BE2C (cell line): ENCODE measurements at regions not wholly inside any gene's neighbourhood (a gene's known extent, or its start where the extent isn't known, plus 50 kb on each side); places are given as distances from the start of the nearest gene placed in this dataset.

Experiments used
- DNase-seq: peaks from one replicate; pipeline ENCODE4 v3.0.0-alpha.2; 2020
- H3K27me3 ChIP-seq: fragments of 250-450 bp; sonication (Bioruptor Pico); 2 replicates; pipeline ENCODE4 v1.5.1; 2020; ENCODE audit warnings: mild to moderate bottlenecking
- H3K36me3 ChIP-seq: fragments of 250-450 bp; sonication (Bioruptor Pico); 2 replicates; pipeline ENCODE4 v1.5.1; 2020; ENCODE audit warnings: mild to moderate bottlenecking
- H3K4me1 ChIP-seq: fragments of 250-450 bp; sonication (Bioruptor Pico); 2 replicates; pipeline ENCODE4 v1.5.1; 2020
- H3K4me3 ChIP-seq: 2 replicates; pipeline ENCODE4 v1.5.1; 2011; ENCODE audit warnings: low read depth, low read length
- H3K9me3 ChIP-seq: fragments of 250-450 bp; sonication (Bioruptor Pico); 2 replicates; pipeline ENCODE4 v1.5.1; 2020
- CTCF ChIP-seq: IDR thresholded peaks from 2 replicates; pipeline ENCODE4 v1.5.1; 2012; ENCODE audit warnings: mild to moderate bottlenecking, low read depth, low read length

- Histone ChIP-seq H3K27me3 (no peaks in the 10 kb centered on the region), H3K4me1 (no peaks in the 10 kb centered on the region), H3K36me3 (no peaks in the 10 kb centered on the region), H3K9me3 (no peaks in the 10 kb centered on the region), H3K4me3 (no peak overlapping the region)
- DNase-seq, result no peak
- no peak for TF ChIP-seq CTCF
These were observed 308.9 kb downstream of the TLE4 start for GRCh38 chr9:79880626-79881025.

GRCh38 chr9:79877943-79878602 lies 306.3 kb downstream of the TLE4 start:
- no peak for DNase-seq
- H3K4me1 ChIP-seq, result no peaks in the 10 kb centered on the region
- no peak overlapping the region for H3K4me3 ChIP-seq
- H3K27me3 ChIP-seq, result no peaks in the 10 kb centered on the region
- H3K36me3 ChIP-seq, result no peaks in the 10 kb centered on the region
- no peak for TF ChIP-seq CTCF
- no peaks in the 10 kb centered on the region for H3K9me3 ChIP-seq

GRCh38 chr9:79868567-79869189 lies 296.9 kb downstream of the TLE4 start:
- TF ChIP-seq CTCF, result no peak
- no peaks in the 10 kb centered on the region for H3K27me3 ChIP-seq

GRCh38 chr9:79862921-79863890 lies 291.4 kb downstream of the TLE4 start:
- Histone ChIP-seq H3K36me3 (no peaks in the 10 kb centered on the region), H3K9me3 (no peaks in the 10 kb centered on the region), H3K4me3 (no peak overlapping the region), H3K4me1 (no peaks in the 10 kb centered on the region), H3K27me3 (no peaks in the 10 kb centered on the region)
- TF ChIP-seq CTCF, result no peak
- no peak for DNase-seq

More at GRCh38 chr9:79868567-79869189, 296.9 kb downstream of the TLE4 start:
- DNase-seq, result no peak
- H3K4me1 ChIP-seq, result no peaks in the 10 kb centered on the region
- no peak overlapping the region for H3K4me3 ChIP-seq
- no peaks in the 10 kb centered on the region for H3K9me3 ChIP-seq
- no peaks in the 10 kb centered on the region for H3K36me3 ChIP-seq

- no peak for TF ChIP-seq CTCF
- H3K27me3 ChIP-seq, result no peaks in the 10 kb centered on the region
- no peaks in the 10 kb centered on the region for H3K9me3 ChIP-seq
- H3K4me3 ChIP-seq, result no peak overlapping the region
- no peaks in the 10 kb centered on the region for H3K36me3 ChIP-seq
- H3K4me1 ChIP-seq, result no peaks in the 10 kb centered on the region
- DNase-seq, result no peak
These were observed 286.7 kb downstream of the TLE4 start for GRCh38 chr9:79858508-79858907.
